Activated CD4-positive, alpha-beta T cell treated with anti-CD3 and anti-CD28 coated beads, Interleukin-2, amount 50 U/mL, for 48 hours (primary cell): ENCODE measurements at regions not wholly inside any gene's neighbourhood (a gene's known extent, or its start where the extent isn't known, plus 50 kb on each side); places are given as distances from the start of the nearest gene placed in this dataset.
A peak's percentile ranks its signal among the peaks of the same experiment; 100 is the strongest.

Experiments used
- DNase-seq, 2 experiments: peaks; one replicate each; pipeline ENCODE4 v3.0.0-alpha.2; 2020

DNA sequence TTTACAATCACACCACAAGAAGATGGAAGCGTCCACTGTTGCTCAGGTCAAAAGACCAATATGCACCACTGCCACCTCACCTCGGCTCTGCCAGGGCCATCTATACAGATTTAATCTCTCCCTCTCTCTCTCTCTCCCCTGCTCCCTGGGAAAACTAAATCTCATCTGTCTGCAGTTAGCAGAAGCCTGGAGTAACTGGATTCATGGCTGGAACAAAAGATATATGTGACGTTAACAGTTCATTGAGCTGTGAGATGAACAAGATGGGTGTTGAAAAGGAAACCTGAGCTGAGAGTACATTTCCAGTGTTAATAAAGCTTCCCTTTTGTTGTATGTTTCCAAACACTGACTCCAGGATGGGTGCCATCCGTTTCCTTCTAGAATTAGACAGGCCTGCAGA lies 369.7 kb downstream of the CDK5RAP2 start:
- no peak for DNase-seq

- no peak for DNase-seq
Observed at GRCh38 chr9:120202856-120203654, 376.9 kb downstream of the CDK5RAP2 start.

DNA sequence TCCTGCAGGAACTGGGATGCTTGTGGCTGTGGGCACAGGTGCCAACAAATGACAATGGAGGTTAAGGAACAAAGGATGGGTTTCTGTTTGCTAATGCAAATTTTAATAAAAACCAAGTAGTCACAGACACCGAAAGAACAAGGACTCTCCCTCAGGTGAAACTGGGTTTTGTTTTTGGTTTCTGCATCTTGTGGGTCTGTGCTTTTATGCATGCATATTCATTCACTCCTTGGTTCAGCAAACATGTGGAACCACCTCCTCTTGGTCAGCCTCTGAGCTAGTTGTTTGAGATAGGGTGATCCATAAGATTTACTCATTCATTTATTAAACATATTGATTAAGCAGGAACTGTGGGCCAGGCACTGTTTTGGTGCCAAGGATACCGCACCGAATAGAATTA lies 381.9 kb downstream of the CDK5RAP2 start:
- no peak for DNase-seq

DNA sequence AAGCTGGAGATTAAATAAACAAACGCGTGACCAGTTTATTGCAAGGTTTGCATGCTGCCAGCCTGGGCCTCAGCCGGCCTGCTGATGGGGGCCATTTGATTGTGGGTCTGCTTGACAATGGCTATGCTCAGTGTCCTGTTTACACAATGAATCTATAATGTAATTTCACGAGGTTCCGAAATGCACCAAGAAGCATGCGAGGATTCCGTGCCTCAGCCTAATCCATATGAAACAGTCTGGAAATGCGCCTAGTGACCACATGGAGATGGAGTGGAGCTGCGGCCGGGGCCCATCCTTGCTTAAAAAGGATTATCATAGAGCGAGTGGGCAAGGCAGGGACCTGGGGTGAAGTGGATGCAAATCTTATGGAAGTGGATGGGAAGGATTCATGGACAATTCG lies 382.4 kb downstream of the CDK5RAP2 start:
- no peak for DNase-seq

DNA sequence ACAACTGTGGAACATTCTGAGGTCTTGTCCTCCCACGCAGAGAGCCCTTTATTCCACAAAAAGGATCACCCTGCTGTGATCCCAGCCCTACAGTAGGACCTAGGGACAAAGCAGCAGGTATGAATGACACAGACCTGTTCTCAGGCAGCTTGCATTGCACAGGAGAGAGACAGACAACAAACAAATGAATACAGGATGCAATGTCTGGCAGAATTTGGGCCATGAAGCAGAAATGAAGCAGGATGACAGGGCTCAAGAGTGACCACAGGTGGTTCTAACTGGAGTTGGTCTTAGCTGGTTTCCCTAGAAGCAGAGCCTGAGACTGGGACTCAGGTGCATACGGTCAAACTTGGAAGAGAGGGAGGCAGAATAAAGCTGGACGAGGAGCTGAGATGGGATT lies 388.8 kb downstream of the CDK5RAP2 start:
- no peak for DNase-seq

GRCh38 chr9:120187758-120188157 lies 392.2 kb downstream of the CDK5RAP2 start:
- no peak for DNase-seq

DNA sequence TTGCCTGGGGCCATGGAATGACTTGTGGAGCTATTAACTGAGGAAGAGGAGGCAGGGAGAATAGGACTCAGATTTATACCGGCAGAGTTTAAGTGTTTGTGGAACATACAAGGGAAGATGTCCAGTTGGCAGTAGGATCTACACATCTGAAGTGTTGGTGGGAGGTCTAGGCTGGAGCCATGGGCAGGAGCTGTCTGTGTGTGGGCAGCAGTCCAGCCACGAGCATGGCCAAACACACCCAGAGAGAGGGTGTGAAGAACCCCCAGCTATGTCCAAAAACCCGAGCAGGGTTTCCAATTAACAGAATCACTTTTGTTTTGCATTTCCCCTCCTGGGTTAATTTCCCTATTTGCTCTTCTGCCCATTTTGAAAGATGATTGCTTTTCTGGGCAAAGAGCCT lies 393.7 kb downstream of the CDK5RAP2 start:
- DNase-seq, result no peak

- DNase-seq, result no peak
Observed at GRCh38 chr9:120184266-120184665, 395.7 kb downstream of the CDK5RAP2 start.

GRCh38 chr9:120183615-120184014 lies 396.4 kb downstream of the CDK5RAP2 start:
- no peak for DNase-seq

DNA sequence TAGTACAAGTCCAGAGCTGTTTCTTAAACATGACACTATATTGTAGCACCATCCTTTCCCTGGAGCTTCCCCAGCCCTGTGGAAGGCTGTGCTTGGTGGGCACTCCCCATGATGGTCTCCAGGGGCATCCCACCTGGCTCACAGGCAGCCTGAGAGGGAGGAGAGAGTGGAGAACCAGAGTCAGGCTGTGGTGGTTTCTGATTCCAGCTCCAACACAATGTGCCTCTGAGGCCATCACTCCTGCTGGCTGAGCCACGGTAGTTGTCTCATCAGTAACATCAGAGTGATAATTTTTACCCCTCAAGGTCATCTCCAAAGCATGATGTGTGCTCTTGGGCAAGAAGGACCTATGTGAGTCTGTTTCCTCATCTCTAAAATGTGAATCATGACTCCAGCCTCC lies 398.0 kb downstream of the CDK5RAP2 start:
- no peak for DNase-seq

GRCh38 chr9:120177121-120177520 lies 402.8 kb downstream of the CDK5RAP2 start:
- no peak for DNase-seq

- DNase-seq, result no peak
Observed at GRCh38 chr9:120175031-120175430, 404.9 kb downstream of the CDK5RAP2 start.

DNA sequence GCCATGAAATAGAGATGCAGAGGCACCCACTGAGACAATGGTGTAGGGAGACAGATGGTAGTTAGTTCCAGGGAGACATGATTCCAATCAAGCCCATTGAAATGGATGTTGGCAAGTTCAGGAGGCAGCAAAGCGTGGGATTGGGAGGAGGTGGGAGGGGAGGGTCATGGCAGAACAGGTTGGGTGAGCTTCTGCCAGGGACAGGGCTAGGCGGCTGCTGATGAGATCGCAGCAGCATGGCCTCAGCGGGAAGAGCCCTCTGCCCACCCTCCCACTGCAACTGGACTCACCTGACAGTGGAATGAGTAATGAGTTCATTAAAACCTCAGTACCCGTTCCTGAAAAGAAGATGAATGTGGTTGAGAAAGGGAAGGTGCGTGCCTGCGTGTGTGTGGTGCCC lies 418.2 kb downstream of the CDK5RAP2 start:
- DNase-seq, result no peak

- DNase-seq, result no peak
Observed at GRCh38 chr9:120158221-120158620, 421.7 kb downstream of the CDK5RAP2 start.

DNA sequence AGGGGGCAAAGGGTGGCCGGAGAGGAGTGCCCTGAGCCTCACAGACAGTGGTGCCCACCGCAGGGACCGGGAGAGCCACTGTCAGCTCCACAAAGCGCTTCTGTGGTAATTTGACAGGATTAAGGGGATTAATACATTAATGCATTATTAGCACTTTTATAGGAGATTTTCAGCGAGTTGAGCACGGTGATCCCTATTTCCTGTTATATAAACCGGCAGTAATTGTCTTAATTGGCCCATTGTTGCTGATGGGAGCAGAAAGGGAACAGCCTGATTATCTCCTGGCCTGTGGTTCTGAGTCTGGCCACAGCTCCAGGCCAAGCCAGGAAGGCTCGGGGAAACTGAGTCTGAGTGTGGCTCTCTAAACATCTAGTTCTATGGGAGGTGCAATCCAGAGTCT lies 423.6 kb downstream of the CDK5RAP2 start:
- DNase-seq, result no peak

GRCh38 chr9:120153258-120153657 lies 426.7 kb downstream of the CDK5RAP2 start:
- no peak for DNase-seq

DNA sequence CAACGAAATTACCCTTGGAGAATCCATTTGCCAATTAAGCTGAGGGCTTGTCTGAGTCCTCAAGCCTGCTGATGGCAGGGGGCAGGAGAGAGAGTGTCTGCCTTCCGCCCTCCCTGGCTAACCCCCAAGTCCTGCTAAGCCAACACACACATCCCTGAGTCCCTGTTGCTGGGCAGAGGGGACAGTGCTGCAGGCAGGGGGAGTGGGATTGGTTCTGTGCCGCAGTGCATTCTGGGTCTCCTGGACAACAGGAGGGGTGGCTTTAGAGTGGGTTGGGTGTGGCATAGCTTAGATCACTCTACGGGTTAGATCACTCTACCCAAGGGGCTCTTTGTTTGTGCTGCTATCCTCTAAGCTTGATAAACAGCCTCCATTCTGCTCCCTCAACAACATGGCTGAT lies 427.7 kb downstream of the CDK5RAP2 start:
- no peak for DNase-seq

- DNase-seq, result no peak
Observed at GRCh38 chr9:120151806-120152205, 428.2 kb downstream of the CDK5RAP2 start.

DNA sequence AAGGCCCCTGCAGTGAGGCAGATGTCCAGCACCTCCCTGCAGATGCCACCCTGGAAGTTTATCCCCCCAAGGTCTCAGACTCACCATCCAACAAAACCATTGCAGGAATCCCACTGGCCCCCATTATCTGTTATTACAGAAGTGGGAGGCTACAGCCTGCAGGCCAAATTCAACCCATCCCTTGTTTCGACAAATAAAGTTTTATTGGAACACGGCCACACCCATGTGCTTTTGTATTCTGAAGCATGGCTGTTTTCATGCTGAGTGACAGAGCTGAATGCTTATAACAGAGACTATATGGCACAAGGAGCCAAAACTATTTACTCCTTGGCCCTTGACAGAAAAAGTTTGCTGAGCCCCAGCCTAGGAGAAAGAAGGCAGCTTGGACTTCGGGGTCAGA lies 428.8 kb downstream of the CDK5RAP2 start:
- no peak for DNase-seq

DNA sequence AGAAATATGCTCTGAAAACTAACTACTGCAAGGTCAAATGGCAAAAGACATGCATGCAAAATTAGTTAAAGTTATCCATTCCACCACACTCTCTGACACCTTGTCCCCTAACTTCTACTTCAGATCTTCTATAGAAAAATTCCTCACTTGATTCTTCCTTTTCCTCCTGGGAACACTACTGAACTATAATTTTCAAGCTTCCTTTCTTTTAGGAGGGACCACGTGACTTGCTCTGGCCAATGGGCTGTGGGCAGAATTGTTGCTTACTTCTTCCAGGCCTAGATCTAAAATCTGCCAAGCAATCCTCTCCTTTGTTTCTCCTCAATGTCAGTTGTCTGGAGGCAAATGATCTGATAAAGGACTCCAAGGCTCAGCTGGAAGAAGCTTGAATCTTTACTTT lies 441.0 kb downstream of the CDK5RAP2 start:
- no peak for DNase-seq

DNA sequence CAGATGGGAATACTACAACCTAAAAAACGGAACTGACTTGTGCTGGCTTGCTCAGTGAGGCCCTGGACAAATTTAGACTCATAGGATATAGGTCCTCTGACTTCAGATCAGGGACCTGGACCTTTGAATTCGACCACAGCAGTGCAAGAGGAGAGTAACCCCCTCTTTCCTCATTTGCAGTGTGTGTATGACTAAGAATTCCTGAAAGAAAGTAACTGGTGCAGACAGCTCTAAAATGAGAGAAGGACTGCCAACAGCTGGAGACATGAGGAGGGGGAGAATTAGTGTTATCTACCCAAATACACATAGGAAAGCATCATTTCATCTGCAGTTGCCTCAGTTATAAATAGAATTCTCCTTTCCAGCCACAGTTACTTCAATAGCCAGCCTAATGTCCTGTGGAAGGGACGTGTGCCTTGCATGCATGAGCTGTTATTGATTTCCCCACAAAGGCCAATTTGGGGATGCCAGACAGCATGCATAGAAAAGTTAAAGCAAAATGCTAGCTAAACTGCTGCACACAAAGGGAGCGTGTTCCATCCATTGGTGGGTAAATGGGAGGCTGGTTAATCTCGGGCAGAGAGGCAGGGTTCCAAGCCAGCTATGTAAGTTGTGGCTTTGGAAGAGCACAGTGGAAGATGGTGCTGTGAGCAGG lies 442.7 kb downstream of the CDK5RAP2 start:
- DNase-seq, result no peak

DNA sequence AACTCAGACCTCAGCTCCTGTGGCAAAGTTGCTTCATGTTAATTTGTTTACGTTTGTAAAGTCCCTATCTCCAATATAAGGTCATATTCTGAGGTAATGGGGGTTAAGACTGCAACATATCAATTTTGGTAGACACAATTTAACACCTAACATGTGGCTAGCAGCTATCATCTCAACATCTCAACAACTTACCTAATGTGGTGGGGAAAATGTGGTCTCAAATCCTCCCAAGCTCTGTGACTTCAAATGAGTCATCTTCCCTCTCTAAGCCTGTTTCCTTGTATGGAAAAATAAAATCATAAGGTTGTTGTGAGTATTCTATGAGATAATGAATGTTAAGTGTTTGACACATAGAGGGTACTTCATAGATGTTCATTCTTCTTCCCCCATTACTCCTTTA lies 443.3 kb downstream of the CDK5RAP2 start:
- no peak for DNase-seq

DNA sequence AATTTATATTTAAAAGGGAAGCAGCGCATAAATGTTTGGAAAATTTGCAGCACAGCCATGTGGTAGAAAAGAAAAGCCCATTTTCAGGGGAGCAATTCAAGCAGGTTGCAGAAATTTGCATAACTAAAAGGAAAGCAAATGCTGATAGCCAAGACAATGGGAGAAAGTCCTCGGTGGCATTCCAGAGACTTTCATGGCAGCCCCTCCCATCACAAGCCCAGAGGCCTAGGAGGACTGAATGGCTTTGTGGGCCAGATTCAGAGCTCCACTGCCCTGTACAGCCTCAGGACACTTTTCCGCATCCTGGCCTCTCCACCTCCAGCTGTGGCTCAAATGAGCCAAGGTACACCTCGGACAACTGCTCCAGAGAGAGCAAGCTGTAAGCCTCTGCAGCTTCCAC lies 462.9 kb downstream of the CDK5RAP2 start:
- DNase-seq, result no peak

DNA sequence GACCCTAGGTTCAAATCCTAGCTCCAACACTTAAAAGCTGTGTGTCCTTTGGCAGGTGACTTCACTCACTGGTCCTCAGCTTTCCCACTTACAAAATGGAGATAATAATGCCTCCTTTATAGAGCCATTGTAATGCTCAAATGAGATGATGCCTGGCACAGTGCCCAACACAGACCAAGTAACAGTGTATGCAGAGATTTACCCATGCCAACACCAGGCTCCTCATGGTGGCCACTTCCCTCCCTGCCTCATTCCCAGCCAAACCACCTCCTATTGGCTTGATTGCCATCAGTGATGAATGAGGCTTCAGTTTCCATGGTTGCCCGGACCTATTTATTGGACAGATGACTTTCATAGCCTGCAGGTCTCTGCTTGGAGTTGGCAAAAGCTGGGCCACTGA lies 469.4 kb downstream of the CDK5RAP2 start:
- no peak for DNase-seq

- peak in 1 of 2 experiments; percentile 0 for DNase-seq
Observed at GRCh38 chr9:120109242-120109641, 470.7 kb downstream of the CDK5RAP2 start.
